ENCODE measurements at regions not wholly inside any gene's neighbourhood (a gene's known extent, or its start where the extent isn't known, plus 50 kb on each side); places are given as distances from the start of the nearest gene placed in this dataset.

GRCh38 chr11:95371153-95371552 is 140.2 kb upstream of the SESN3 start:
- H3K4me1 ChIP-seq: no peaks in the 10 kb centered on the region
- H3K36me3 ChIP-seq: no peaks in the 10 kb centered on the region
- H3K27ac ChIP-seq: no peak overlapping the region
- no peak for DNase-seq
- H3K9me3 ChIP-seq: no peaks in the 10 kb centered on the region
- no peaks in the 10 kb centered on the region for H3K27me3 ChIP-seq
- 60% methylated on average over 1 of the region's 1 CpG for WGBS (ENCODE audit: insufficient coverage, low coverage, low lambda C conversion rate, missing lambda C conversion rate)
- no peak overlapping the region for H3K4me3 ChIP-seq
- TF ChIP-seq CTCF (IDR thresholded peaks at IDR 0.05) (no peak), POLR2A (IDR thresholded peaks at IDR 0.05) (no peak)
- intact Hi-C loops (cut with DNase I): no loop called here
- no peak for ATAC-seq

GRCh38 chr11:95367726-95368125 is 136.7 kb upstream of the SESN3 start:
- 53% methylated on average over 4 of the region's 4 CpGs for WGBS (ENCODE audit: insufficient coverage, low coverage, low lambda C conversion rate, missing lambda C conversion rate)
- intact Hi-C loops (cut with DNase I): no loop called here

GRCh38 chr11:95365348-95365747 is 134.3 kb upstream of the SESN3 start:
- 68% methylated on average over 2 of the region's 3 CpGs for WGBS (ENCODE audit: insufficient coverage, low coverage, low lambda C conversion rate, missing lambda C conversion rate)
- H3K36me3 ChIP-seq: no peaks in the 10 kb centered on the region
- intact Hi-C loops (cut with DNase I): no loop called here
- TF ChIP-seq POLR2A (IDR thresholded peaks at IDR 0.05) (no peak), CTCF (IDR thresholded peaks at IDR 0.05) (no peak)
- H3K27ac ChIP-seq: no peak overlapping the region
- peaks cover 0 to 24% (median 3%) of the 10 kb centered on the region in 4 donors for H3K4me1 ChIP-seq
- no peaks in the 10 kb centered on the region for H3K9me3 ChIP-seq
- no peaks in the 10 kb centered on the region for H3K27me3 ChIP-seq
- ATAC-seq (peak in 3 of 4 donors; percentile 9 to 17 (median 15)), DNase-seq (no peak)
- H3K4me3 ChIP-seq: no peak overlapping the region

More at GRCh38 chr11:95367726-95368125, 136.7 kb upstream of the SESN3 start:
- TF ChIP-seq CTCF (IDR thresholded peaks at IDR 0.05) (no peak), POLR2A (IDR thresholded peaks at IDR 0.05) (no peak)
- H3K36me3 ChIP-seq: no peaks in the 10 kb centered on the region
- H3K27ac ChIP-seq: no peak overlapping the region
- no peak for DNase-seq
- H3K27me3 ChIP-seq: no peaks in the 10 kb centered on the region
- no peak for ATAC-seq
- H3K4me3 ChIP-seq: no peak overlapping the region
- H3K9me3 ChIP-seq: no peaks in the 10 kb centered on the region
- H3K4me1 ChIP-seq: peaks cover 0 to 24% (median 3%) of the 10 kb centered on the region in 4 donors

- Histone ChIP-seq H3K36me3 (no peaks in the 10 kb centered on the region), H3K4me1 (peaks cover 0 to 24% (median 3%) of the 10 kb centered on the region in 4 donors), H3K27ac (peak overlapping the region in 1 of 3 donors; percentile 21), H3K4me3 (no peak overlapping the region), H3K9me3 (no peaks in the 10 kb centered on the region), H3K27me3 (no peaks in the 10 kb centered on the region)
- ATAC-seq (peak; percentile 88 to 98 (median 94)), DNase-seq (no peak)
- 44% methylated on average over 4 of the region's 4 CpGs for WGBS (ENCODE audit: insufficient coverage, low coverage, low lambda C conversion rate, missing lambda C conversion rate)
- no peak for TF ChIP-seq CTCF (IDR thresholded peaks at IDR 0.05)
- TF ChIP-seq POLR2A (IDR thresholded peaks at IDR 0.05): no peak
- intact Hi-C loops (cut with DNase I): no loop called here
Observed at GRCh38 chr11:95364324-95365295, 133.6 kb upstream of the SESN3 start.

Data from right lobe of liver (tissue), 6 donors.